DMS53 (cell line): ENCODE measurements at regions not wholly inside any gene's neighbourhood (a gene's known extent, or its start where the extent isn't known, plus 50 kb on each side); places are given as distances from the start of the nearest gene placed in this dataset.
A peak's percentile ranks its signal among the peaks of the same experiment; 100 is the strongest.

ENCODE experiments used
- DNase-seq: peaks from one replicate; lab custom pipeline; 2025; lab: John Stamatoyannopoulos, UW

DNA sequence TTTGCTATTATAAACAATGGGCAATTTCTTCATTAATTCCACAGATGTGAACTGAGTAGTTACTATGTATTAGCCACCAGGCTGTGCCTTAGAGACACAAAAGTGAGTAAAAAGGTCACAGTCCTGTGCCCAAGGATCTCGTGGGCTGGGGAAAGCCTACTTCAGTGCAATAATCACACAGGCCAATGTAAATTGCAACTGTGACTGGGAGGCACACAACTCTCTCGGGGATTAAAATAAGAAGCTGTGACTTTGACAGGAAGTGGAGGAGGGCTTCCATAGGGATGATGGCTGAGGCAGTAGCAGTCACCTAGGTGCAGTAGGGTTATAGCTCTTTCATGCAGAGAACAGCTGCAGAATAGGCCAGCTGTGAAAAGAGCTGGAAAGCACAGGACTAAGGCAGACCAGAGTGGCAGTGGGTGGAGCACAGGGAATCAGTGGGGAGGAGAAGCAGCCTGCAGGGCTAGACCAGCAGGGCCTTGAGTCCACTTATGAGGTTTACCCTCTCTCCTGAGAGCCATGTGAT lies 121.9 kb downstream of the MAB21L3 start:
- peak; percentile 49 for DNase-seq

DNA sequence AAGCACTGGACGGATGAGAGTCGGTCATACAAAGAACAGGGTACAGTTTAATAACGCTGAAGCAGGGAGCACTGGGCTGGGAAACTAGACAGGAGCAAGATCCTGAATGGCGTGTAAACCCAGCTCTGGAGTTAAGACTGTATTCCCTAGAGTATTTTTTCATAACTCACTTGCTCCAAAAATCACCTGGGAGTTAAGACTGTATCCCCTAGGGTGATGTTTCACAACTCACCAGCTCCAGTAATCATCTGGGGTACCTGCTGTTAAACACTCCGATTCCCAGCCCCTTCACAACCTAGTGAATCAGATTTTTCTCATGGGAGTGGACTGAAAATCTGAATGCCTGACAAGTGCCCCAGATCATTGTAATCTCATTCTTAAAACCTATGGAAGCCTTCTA lies 123.2 kb downstream of the MAB21L3 start:
- no peak for DNase-seq

DNA sequence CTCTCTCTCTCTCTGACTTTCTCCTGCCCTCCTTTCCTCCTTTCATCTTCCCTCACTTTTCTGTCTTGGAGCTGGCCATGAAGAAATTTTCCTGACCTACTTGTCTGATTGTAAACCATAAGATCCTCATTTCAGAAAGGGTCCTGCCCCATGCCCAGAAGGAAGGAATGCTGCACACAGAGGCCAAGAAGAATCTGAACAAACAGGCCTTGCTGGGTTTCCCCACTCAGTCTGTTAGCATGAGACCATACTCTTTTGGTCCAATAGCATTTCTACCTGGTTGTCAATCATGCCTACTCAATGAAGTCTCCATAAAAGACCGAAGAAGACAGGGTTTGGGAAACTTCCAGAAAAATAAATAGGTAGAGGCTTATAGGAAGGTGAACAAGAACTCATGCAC lies 128.7 kb downstream of the MAB21L3 start:
- no peak for DNase-seq

DNA sequence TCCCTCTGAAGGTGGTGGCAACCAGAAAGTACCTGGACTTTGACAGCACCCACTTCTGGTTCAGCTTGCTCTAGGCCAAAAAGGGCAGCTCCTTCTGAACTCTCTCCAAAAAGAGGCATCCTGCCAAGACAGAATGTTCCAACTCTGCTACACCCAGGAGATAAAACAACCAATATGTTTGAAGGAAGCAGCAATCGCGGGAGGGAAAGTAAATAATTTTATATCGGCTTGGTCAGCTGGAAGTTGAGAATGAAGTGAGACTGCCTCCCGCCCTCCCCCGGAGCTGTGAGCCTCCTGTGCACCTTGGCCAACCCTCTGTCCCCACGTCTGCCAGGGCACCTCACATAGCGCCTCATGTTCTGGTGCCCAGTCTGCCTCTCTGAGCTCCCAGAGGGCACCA lies 130.3 kb upstream of the ATP1A1 start:
- peak; percentile 2 for DNase-seq

DNA sequence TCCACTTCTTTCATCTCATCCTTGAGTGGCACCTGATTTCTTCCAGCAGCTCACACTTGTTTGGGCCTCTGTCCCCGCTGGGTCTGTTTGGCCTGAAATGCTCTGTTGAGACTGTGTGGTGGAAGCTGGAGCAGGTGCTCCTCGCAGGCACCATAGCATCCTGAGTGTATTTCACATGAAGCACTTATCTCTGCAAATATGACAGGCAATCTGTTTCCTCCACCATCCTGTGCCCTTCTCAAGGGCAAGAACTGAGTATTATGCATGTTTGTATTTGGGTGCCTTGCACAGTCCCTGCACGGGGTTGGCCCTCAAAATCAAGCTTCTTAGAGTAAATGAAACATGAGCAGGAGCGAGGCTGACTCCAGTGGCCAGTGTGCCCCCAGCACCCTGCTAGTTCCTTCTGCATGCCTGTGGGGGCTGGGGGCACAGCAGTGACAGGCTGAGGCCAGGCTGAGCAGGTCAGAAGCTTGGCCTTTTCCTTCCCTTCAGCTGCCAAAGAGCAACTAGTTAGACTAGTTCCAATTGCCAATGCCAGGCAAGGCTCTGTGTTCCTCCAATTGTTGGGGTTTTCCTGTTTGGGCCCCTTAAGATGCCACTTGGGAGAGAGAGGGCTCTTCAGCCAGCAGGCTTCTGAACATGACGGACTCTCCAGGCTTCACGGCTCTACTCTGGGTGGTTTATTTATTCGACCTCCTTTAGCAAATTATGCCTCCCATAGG lies 129.6 kb upstream of the ATP1A1 start:
- DNase-seq, result peak; percentile 72

DNA sequence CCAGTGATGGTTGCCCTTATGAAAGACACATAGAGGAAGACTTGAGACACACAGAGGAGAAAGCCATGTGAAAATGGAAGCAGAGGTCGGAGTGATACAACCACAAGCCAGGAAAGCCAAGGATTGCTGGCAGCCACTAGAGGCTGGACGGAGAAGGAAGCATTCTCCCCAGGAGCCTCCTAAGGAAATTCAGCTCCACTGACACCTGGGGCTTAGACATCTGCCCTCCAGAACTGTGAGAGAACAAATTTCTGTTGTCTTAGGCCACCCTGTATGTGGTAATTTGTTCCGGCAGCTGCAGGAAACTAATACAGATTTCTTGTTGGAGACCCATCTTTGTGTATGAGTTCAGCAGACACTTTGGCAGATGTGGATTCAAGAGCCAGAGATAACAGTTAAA lies 126.9 kb upstream of the ATP1A1 start:
- no peak for DNase-seq

DNA sequence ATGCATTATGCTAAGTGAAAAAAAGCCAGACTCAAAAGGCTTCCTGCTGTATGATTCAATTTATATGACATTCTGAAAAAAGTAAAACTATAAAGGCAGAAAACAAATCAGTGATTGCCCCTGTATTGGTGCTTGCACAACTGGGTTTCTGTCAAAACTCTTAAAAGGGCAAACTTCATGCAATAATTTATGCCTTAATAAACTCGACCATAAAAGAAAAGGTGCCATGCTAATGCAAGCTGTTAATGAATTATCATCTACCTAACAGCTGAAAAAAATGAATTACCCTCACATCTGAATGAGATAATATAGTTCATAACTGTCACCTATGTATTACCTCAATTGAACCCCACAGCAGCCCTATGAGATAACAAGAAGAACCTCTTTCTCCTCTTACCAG lies 120.8 kb upstream of the ATP1A1 start:
- no peak for DNase-seq

DNA sequence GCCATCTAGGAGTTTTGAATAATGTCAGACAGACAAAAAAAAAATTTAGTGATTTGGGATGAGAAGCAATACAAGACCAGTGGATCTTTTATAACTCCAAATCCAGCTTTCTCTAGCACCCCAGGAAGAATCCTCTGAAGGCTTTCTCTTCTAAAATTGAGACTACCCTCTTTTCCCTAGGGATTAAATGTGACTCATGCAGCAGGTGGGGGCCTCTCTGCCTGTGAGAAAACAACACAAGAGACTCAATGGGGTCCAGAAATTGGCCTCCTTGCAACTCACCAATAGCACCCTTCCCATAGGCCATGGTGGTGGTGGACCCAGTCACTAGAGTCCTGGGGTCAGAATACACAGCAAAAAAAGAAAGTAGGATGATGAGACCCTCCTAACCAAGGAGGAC lies 120.3 kb upstream of the ATP1A1 start:
- DNase-seq, result peak; percentile 0

DNA sequence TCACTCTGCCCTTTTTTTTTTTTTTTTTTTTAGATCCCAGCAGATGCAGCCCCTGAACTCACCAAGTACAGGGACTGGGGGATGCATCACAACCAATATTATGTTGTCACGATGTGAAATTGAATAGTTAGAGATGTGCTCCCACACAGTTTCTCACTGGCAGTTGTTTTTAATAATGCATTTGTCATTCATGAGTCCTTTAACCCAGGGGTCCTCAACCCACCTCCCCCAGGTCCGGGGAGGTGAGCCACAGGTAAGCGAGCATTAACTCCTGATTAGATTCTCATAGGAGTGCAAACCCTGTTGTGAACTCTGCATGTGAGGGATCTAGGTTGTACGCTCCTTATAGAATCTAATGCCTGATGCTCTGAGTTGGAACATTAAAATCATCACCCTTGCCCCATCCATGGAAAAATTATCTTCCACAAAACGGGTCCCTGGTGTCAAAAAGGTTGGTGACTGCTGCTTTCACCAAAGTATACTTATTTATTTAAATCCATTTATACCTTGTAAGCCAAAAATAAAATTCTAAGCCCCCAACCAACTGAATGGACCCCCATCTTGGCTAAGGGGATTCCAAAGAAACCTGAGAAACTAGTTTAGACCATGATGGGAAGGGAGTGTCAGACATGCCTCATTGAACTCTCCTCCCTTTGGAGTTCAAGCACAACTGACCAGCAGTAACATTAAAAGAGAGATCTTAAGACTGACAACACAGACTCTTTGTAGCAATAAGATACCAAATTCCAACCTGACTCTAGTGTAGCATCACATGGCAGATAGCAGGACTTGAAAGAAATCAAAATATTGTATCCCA lies 119.3 kb upstream of the ATP1A1 start:
- no peak for DNase-seq

DNA sequence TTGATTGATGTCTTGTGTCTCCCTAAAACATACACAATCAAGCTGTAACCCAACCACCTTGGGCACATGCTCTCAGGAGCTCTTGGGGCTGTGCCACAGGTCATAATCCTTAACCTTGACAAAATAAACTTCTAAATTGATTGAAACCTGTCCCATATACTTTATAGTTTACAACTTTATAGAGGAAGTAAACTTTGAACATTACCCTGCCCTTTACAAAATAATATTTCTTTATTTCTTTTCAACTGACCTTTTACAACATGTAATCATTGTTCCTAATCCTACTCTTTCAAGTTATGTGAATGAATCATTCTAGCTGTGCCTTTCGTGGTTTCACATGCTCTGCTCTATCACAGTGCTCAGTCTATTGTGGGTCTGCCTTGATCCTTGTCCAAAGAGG lies 118.3 kb upstream of the ATP1A1 start:
- no peak for DNase-seq

DNA sequence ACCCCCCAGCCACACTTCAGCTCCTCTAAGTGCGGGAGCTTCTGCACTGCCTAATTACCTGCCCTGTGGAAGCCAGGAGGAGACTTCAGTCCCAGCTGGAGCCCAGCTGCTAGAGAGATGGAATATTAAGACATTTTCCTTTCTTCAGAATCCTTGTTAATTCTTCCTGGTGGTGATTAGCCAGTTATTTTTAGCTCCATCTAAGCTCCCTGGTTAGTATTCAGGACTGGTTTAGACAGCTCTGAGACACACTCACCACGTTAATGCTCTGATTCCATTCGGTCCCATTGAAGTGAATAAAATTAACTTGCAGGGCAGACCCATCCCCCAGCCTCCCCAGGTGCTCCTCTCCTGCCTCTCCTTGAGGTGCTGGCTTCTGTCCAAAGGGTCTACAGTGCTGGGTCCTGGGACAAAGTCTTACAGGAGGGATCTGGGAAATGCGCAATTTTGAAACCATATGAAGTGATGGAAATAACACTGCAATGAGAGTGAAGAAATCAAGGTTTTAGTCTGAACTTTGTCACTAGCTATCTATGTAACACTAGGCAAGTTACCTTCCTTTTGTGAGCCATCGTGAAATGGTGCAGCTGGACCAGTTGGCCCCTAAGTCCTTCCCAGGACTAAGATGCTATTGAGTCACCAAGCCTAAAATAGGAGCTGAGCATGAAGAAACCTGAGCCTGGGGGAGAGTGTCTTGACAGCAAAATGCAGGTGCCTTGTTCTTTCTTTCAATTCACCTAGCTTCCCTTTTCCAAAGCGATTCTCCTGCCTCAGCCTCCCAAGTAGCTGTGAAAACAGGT lies 117.4 kb upstream of the ATP1A1 start:
- DNase-seq, result no peak

DNA sequence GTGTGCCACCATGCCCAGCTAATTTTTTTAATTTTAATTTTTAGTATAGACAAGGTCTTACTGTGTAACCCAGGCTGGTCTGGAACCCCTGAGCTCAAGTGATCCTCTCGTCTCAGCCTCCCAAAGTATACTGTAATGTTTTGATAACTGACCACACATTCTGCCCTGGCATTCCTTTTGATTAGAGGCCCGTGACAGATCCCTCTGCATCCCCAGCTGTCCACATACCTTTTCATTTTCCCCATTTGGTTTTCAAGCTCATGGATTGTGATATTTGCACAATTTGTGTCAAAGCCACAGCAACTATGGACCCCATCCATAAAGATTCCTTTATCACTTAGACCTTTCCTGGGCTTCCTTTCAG lies 116.8 kb upstream of the ATP1A1 start:
- no peak for DNase-seq

DNA sequence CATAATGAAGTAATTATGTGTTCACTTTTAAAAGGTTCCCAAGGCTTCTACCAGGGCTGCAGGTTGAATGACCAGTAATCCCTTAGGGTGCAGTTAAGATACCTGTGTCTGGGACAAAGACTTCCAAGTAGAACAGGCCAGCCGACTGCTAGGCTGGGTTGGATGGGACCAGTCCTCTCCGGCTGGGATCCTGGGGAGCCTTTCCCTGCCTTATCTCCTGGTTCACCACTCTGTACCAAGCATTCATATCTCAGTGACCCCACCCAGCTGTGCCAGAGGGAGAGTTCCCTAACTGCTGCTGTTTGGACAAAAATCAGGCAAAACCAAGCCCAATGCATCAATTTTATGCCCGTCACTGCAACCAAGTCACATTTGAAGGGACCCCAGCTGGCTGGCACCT lies 116.2 kb upstream of the ATP1A1 start:
- no peak for DNase-seq

DNA sequence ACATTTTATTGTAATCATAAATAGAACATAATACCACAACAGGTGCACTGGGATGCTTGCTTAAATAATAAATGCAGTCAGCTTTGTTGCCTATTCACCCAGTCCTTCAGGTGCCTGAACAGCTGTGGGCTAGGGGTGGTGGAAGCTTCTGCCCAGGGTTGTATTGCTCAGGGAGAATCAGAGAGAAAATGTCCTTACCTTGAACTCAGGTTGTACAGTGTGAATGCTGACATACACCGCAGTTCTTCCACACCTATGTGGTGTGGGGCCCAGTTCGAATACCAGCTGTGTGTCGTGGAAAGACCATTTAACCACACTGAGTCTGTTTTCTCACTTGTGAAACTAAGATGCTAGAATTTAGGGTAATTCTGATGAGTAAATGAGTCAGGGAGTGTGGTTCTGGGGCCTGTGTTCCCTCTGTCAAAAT lies 115.7 kb upstream of the ATP1A1 start:
- peak; percentile 0 for DNase-seq

DNA sequence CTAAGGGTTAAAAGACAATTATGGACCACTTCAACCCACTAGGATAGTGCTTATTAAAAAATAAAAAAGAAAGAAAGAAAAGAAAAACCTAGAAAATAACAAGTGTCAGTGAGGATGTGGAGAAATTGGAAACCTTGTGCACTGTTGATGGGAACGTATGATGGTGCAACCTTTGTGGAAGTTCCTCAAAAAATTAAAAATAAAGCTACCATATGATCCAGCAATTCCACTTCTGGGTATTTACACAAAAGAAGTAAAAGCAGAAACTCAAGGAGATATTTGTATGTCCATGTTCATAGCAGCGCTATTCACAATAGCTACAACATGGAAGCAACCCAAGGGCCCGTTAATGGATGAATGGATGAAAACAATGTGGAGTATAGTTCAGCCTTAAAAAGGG lies 115.2 kb upstream of the ATP1A1 start:
- no peak for DNase-seq

DNA sequence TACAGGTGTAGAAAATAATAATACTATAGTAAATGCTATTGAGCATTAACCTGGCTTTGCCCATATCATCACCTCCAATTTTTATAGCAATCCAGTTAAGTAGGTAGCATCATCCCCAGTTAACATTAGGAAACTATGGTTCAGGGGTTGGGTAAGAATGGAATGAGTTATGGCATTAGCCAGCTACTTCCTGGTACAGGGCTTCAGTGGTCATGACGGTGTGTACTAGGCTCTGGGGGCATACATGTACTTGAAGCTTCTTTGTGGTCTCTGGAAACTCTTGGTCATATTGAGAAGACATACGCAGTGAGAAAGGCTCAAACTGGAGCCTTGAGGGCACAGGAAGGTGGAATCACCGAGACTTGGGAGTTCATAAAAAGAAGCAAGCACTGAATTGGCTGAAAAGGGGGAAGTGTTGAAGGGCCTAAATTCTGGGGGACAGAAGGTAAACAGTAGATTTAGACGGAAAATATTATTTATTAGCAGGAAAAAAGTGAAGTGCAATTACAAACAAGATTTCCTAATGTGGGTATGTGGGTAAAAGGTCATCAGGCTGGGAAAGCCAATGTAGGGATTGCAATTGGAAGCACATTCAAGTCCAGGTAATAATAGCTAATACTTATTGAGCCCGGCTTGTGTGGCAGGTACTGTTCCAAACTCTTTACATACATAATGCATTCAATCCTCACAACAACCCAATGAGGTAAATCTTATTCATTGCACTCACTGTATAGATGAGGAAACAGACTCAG lies 114.2 kb upstream of the ATP1A1 start:
- no peak for DNase-seq

DNA sequence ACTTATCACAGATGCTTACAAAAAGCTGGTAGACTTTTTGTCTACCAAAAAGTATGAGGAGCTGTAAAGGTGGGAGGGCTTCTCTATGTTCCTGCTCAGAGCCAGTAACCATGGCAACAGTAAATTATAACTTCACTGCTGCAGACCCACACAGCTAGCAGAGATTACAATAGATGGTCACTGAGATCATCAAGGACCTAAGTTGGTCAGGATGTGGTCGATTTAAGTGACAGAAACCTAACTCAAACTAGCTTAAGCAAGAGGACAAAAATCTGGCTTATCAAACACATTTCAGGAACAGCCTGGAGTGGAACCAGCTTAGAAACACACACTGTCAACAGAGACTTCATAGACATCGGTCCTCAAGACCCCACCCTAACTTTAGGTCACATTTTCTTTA lies 113.4 kb upstream of the ATP1A1 start:
- peak; percentile 1 for DNase-seq

DNA sequence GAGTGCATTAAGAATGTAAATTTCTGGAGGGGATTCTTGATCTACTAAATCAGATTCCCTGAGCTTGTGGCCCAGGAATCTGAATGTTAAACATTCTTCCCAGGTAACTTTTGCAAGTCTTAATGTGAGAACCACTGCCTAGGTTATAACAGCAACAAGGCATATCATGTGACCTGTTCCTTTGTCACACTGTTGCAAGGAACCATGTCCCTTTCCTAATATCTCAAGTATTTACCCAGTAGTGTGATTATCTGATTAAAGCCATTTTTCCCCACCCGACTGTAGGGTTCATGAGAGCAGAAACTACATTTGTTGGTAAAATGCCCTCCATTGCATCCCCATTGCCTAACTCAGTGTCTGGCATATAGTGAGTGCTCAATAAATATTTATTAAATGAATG lies 112.9 kb upstream of the ATP1A1 start:
- DNase-seq, result no peak

DNA sequence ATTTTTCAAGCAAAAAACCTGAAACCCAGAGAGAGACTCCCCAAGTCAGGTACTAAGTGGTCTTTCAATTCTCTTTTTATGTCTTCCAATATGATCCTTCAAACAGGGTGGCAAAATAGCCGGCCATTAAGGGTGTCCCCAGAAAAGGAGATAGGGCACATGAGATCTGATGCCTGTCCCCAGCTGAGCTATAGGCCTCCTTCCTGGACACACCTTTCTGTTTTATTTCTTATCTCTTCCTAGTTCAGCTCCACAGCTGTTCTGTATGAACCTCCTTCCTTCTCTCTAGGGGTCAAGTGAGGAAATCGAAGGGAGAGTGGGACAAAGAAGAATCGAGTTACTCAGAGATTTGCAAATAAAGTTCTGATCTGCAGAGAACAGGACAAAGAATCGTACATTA lies 112.4 kb upstream of the ATP1A1 start:
- no peak for DNase-seq

DNA sequence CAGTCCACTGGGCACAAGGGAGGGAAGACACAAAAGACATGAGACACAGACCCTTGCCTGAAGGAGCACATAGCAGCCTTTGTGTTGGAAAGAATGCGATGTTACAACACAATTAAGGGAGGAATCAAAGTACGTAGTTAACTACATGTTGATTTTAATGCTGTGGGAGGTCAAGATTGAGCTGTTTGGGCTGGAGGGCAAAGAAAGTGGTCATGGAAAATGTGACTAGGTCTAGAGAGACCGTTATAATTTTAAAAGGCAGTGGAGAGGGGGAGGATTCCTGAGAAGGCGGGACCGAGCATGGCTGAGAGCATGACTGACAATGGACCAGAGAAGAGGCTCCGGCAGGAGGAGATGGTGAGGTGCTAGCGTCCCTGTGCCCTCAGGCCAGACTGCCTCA lies 111.8 kb upstream of the ATP1A1 start:
- no peak for DNase-seq

DNA sequence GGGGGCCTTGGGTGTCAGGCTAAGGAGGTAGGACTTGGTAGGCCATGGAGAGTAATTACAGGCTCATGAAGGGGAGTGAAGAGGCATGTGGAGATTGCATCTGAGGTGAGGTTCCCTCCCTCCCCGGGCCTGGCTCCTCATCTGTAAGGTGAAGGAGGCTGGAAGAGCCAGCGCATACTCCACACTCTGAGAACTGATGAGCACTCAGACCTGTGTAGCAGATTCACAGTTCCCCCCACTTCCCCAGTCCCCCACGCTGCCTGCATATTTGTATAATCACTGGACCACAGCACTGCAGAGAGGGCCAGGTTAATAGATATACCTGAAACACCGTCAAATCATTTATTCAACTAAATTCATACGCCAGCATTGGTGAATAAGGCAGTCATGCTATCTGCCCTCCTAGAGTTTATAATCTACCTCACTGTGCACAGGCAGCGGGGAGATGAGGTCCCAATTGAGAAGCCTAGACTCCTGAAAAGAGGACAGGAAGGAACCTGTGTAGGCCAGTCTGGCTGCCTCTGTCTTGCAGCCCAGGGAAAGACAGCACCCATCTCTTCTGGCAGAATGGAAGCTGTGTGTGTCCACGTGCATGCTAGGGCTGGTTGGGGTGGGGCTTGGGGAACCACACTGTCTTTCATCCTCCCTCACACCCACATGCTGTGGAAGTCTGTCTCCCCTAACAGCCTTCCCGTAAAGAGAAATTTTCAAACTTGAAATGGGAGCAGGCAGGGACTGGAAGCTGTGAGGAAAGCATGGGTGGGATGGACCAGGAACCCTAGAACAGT lies 110.6 kb upstream of the ATP1A1 start:
- DNase-seq, result no peak
